Mesodermal cell (in vitro differentiated cells): ENCODE measurements at regions not wholly inside any gene's neighbourhood (a gene's known extent, or its start where the extent isn't known, plus 50 kb on each side); places are given as distances from the start of the nearest gene placed in this dataset.

Experiments used
- H3K27ac ChIP-seq: 2 replicates; pipeline ENCODE4 v1.7.0; 2013; ENCODE audit warnings: mild to moderate bottlenecking, low read depth, low read length, moderate library complexity; ENCODE audit not compliant: severe bottlenecking
- H3K36me3 ChIP-seq: 2 replicates; pipeline ENCODE4 v1.7.1; 2013; ENCODE audit warnings: mild to moderate bottlenecking, low read length, moderate library complexity; ENCODE audit not compliant: control insufficient read depth, insufficient read depth
- H3K4me1 ChIP-seq: one replicate; pipeline ENCODE4 v1.7.1; 2013; ENCODE audit warnings: mild to moderate bottlenecking, low read length; ENCODE audit not compliant: insufficient read depth, control insufficient read depth, poor library complexity, severe bottlenecking
- H3K4me3 ChIP-seq: 2 replicates; pipeline ENCODE4 v1.7.0; 2013; ENCODE audit warnings: low read length, control low read depth, mild to moderate bottlenecking; ENCODE audit not compliant: insufficient read depth, poor library complexity, severe bottlenecking; ENCODE audit errors: extremely low read depth
- H3K9me3 ChIP-seq: 2 replicates; pipeline ENCODE4 v1.7.1; 2013; ENCODE audit warnings: mild to moderate bottlenecking, low read length, moderate library complexity; ENCODE audit not compliant: control insufficient read depth
- WGBS, 2 experiments: methylation state at CpG; one replicate each; pipeline ENCODE4 v1.1.5; 2013; ENCODE audit warnings: missing lambda C conversion rate in 2 of 2; ENCODE audit not compliant: insufficient coverage in 2 of 2; 5-methylcytosine and 5-hydroxymethylcytosine counted together

DNA sequence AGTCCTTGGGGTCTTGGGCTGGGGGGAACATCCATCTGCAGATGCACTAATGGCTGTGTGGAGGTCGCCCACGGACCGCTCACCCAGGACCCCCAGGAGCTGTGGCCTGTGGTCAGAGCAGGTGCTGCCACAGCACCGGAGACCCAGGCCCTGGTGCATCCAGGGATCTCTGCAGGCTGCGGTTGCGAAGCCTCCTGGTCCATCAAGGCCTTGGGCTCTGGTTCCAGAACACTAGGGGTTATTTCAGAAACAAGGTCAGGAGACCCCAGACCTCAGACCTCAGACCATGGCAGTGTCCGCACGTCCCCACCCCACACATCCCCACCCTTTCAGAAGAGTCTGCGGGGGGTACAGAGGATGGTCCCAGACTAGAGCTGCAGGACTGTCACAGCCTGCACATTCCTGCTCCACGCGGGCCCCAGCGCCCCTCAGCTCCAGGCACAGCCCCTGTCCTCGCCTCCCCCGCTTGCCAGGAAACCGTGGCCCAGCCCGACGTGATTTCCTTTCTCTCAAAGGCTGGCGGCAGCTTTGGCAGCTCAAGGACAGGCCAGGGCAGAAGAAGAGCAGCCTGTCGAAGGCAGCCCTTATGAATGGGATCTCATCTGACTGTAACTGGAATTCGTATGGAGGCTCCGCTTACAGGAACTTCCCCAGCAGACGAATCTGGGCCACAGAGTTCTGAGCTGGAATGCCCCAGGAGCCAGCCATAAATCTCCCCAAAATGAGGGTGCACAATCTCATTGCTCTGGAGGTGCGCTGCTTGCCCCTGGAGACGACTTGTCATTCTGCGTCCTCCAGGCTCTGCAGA is 136.2 kb upstream of the RET start:
- no peaks in the 10 kb centered on the region for H3K9me3 ChIP-seq
- H3K4me3 ChIP-seq, result no peak overlapping the region
- 83 to 86% methylated on average over 22 to 25 of the region's 25 CpGs for WGBS, 2 experiments
- no peaks in the 10 kb centered on the region for H3K4me1 ChIP-seq
- H3K36me3 ChIP-seq, result no peaks in the 10 kb centered on the region
- H3K27ac ChIP-seq, result no peak overlapping the region

DNA sequence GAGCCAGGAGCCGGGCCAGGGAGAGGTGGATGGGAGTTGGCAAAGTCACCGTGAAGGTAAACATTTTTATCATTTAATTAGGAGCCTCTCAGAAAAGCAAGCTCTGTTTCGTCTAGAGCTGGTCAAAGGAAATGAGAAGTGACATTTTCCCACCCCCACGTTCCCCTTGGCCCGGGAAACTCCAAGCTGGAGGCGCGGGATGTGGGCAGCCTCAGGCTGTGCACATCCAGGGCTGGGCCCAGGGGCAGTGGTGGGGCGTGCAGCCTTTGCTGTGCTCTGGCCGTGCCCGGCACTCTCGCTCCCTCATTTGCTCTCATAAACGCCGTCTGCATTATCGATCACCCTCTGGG is 135.6 kb upstream of the RET start:
- no peak overlapping the region for H3K4me3 ChIP-seq
- no peaks in the 10 kb centered on the region for H3K9me3 ChIP-seq
- H3K36me3 ChIP-seq, result no peaks in the 10 kb centered on the region
- no peak overlapping the region for H3K27ac ChIP-seq
- 88 to 89% methylated on average over 11 of the region's 14 CpGs for WGBS, 2 experiments
- H3K4me1 ChIP-seq, result no peaks in the 10 kb centered on the region

DNA sequence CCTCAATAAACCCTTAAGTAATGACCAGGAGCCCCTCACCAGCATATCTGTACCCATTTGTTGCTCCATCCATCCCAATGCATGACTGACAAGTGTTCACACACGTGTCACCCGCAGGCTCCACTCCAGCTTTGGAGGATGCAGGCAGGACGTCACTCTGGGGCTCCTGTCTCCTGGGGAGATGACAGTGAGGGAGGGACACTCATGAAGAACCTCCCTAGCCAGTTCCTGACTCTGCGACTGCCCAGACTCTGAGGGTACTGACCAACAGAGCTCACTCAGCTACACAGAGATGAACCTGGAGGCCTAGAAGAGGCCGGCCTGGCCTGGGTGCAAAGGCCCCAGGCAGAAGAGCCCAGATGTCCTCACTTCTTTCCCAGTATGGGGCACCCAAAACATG is 135.1 kb upstream of the RET start:
- Histone ChIP-seq H3K4me3 (no peak overlapping the region), H3K27ac (no peak overlapping the region), H3K4me1 (no peaks in the 10 kb centered on the region), H3K36me3 (no peaks in the 10 kb centered on the region), H3K9me3 (no peaks in the 10 kb centered on the region)
- 90 to 91% methylated on average over 5 of the region's 5 CpGs for WGBS, 2 experiments

DNA sequence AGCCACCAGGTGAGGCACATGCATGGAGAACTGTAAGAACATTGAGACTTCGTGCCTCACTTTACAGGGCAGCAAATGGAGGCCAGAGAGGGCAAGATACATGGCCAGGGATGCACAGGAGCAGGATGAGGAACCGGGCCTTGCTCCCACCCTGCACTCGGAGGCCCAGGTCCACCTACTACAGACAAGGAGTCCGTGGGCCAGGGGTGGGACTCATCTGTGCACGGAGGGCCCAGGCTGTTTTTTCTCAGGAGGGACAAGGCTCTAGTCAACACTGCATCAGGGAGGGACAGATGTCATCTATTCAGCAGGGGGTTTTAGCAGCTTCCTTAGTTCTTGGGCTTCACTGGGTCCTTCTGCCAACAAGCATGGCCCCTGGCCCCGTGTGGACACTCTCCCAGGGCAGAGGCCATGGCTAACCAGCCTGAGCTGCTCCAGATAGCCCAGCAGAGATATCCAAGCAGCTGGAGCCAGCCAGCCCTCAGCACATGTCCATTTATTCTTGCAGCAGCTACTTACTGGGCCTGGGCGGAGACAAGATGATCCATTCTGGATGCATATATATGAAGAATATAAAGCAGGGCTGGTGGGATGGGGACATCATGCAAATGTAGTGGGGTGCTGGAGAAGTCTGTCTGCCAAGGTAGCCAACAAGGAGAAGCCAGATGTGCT is 134.5 kb upstream of the RET start:
- WGBS, 2 experiments, result 90 to 94% methylated on average over 6 of the region's 7 CpGs

DNA sequence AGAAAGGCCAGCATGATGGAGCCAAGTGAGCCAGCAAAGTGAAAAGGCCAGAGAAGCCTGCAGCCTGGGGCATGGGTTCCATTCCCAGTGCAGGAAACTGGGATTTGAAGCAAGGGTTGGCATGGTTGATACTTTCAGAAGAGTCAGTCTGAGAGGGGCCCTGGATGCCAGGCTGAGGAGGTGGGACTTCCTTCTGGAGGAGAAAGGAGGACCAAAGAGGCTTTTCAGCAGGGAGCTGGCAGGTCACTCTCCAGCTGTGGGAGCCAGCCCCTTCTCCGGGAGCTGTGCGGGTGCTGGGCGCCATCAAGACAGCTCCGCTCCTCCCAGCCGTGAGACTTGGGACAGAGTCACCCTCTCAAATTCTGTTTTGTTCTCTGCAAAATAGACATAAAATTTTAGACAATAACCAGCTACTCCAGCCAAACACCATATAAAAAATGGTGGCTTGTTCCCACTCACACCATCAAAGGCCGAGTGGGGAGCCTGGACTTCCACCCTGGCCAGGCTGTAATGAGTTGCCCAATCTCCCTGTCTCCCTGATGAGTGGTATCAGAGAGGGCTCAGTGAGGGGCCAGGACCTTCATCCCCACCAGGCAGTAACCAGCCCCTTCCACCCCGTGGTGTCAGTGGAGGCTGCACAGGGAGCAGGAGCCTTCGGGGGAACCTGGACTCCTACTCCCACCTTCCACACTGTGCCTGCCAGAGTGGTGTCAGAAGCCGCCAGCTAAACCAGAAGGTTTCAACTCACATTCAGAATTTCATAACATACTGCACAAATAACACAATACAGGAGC is 133.6 kb upstream of the RET start:
- Histone ChIP-seq H3K9me3 (no peaks in the 10 kb centered on the region), H3K27ac (no peak overlapping the region), H3K4me3 (no peak overlapping the region), H3K4me1 (no peaks in the 10 kb centered on the region), H3K36me3 (no peaks in the 10 kb centered on the region)
- 96 to 100% methylated on average over 1 to 6 of the region's 9 CpGs for WGBS, 2 experiments

More for the DNA sequence above, 134.5 kb upstream of the RET start:
- Histone ChIP-seq H3K4me3 (no peak overlapping the region), H3K9me3 (no peaks in the 10 kb centered on the region), H3K36me3 (no peaks in the 10 kb centered on the region), H3K27ac (no peak overlapping the region), H3K4me1 (no peaks in the 10 kb centered on the region)

DNA sequence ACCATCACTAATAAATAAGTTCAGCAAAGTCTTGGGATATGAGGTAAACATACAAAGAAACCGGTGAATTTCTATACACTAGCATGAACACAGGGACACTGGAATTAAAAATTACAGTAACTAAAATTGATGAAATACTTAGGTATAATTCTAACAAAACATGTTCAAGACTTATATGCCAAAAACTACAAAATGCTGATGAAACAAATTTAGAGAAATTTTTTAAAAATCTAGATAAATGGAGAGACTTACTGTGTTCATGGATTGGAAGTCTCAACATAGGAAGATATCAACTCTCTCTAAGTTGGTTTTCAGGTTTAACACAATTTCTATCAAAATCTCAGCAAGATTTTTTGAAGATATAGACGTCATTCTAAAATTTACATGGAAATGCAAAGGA is 128.8 kb upstream of the RET start:
- no peak overlapping the region for H3K27ac ChIP-seq
- H3K9me3 ChIP-seq, result no peaks in the 10 kb centered on the region
- WGBS, 2 experiments, result no CpG with 5 or more reads among the region's 2 CpGs
- no peaks in the 10 kb centered on the region for H3K36me3 ChIP-seq
- no peak overlapping the region for H3K4me3 ChIP-seq
- H3K4me1 ChIP-seq, result no peaks in the 10 kb centered on the region

DNA sequence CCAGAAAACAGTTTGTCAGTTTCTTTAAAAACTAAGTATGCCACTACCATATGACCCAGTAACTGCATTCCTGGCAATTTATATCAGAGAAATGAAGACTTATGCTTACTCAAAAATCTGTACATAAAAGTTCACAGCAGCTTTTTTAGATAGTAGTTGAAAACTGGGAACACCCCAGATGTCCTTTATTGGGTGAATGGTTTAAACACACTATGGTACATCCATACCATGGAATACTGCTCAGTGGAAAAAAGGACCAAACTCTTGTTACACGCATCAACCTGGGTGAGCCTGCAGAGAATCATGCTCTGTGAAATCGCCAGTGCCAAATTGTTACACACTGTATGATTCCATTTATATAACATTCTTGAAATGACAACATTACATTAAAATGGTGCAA is 127.6 kb upstream of the RET start:
- 93% methylated on average over 2 of the region's 2 CpGs; no CpG with 5 or more reads in 1 of the 2 experiments for WGBS, 2 experiments
- Histone ChIP-seq H3K4me3 (no peak overlapping the region), H3K36me3 (no peaks in the 10 kb centered on the region), H3K27ac (no peak overlapping the region), H3K4me1 (no peaks in the 10 kb centered on the region), H3K9me3 (no peaks in the 10 kb centered on the region)

DNA sequence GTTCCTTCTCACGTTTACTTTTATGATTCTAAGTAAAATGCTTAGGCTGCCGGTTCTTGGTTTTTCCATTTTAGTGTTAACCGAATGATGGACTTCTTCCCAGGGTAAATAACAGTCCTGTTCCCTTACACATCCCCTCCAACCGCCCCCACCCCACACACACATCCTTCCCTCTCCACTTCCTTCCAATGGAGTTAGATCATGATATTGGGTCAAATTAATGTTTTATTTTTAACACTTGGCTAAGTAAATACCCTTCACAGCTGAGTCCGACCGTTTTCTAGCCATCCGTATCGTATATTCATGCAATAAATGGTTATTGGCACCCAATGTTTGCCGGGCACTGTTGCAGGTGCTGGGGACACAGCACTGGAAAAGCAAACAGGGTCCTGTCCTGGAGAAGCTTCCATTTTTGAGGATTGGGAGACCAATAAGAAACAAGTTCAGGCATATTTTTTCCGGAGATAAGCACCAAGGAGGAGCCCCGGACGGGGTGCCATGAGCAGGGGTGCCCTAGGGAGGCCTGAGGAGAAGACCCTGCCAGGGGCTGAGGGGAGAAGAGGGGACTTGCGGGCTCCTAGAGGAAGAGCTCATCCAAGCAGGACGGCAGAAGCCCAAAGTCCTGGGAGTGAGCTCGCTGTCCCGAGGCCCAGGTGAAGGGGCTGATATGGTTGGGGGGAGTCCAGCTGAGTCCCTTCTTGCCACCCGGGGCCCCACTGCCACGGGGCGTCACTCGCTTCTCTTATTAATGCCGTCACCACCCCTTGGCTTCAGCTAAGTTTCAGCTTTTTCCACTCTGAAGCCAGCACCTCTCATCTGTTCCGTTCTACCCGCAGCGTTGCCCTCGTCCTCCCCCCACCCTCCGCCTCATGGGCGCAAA is 126.0 kb upstream of the RET start:
- 89 to 92% methylated on average over 22 to 24 of the region's 27 CpGs for WGBS, 2 experiments
- Histone ChIP-seq H3K9me3 (no peaks in the 10 kb centered on the region), H3K36me3 (no peaks in the 10 kb centered on the region), H3K27ac (no peak overlapping the region), H3K4me1 (no peaks in the 10 kb centered on the region), H3K4me3 (no peak overlapping the region)

DNA sequence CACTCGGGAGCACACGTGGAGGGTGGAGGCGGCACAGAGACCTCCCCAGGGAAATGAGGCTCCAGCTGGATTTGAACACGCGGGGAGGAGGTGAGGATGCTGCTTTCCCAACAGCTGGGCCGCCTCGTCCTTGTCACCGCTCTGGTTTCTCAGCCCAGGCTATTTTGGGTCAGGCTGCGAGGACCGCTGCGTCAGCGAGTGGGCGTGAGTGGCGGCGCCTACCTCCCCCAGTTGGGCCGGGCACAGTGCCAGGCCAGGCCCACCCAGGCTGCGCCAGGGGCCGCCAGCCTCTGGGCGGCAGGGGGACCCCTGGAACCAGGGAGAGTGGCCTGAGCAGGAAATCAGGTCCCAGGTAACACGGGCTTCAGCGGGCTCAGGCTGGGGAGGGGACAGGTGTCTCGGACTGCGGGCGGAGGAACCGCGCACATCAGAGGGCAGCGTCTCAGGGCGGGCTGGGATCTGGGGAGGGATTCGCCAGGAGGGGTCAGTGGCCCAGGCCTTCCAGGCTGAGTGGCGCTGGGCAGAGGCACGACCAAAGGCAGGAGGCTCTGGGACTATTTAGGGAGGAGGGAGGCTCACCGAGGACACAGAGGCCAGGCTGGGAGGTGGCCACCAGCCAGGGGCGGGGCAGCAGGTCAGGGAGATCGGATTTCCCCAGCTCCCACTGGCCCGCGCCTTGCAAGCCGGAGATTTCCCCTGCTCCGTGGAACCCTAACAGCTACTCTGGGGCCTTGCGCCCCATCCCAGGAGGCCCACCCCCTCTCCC is 125.2 kb upstream of the RET start:
- WGBS, 2 experiments, result 75 to 78% methylated on average over 33 of the region's 39 CpGs
- Histone ChIP-seq H3K36me3 (no peaks in the 10 kb centered on the region), H3K4me1 (no peaks in the 10 kb centered on the region), H3K27ac (no peak overlapping the region), H3K4me3 (no peak overlapping the region), H3K9me3 (no peaks in the 10 kb centered on the region)

DNA sequence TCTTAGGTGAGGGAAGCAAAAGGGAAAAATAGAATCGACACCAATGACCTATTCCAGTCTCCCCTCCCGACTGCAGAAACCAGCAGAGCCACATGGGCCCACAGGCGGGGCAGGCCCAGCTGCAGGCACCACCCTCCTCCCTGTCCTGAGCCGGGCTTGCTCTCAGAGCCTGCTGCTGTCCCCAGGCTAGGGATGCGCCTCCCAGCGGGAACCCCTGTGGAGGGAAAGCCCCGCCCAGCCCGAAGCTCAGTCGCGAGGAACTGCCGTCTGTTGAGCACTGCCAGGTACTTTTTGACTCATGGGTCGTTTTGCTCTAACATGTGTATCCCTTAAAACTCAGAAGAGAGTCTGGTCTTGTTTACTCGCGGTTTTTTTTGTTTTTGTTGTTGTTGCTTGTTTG is 124.5 kb upstream of the RET start:
- Histone ChIP-seq H3K27ac (no peak overlapping the region), H3K4me1 (no peaks in the 10 kb centered on the region), H3K4me3 (no peak overlapping the region), H3K36me3 (no peaks in the 10 kb centered on the region), H3K9me3 (no peaks in the 10 kb centered on the region)
- 1% methylated on average over 8 to 9 of the region's 14 CpGs for WGBS, 2 experiments
